DOHH2 (cell line): ENCODE measurements at regions not wholly inside any gene's neighbourhood (a gene's known extent, or its start where the extent isn't known, plus 50 kb on each side); places are given as distances from the start of the nearest gene placed in this dataset.

Source experiments
- EZH2phosphoT487 ChIP-seq: fragments of 200-600 bp; sonication (generic); IDR thresholded peaks from 2 replicates; pipeline ENCODE4 v1.6.1; 2017; ENCODE audit warnings: borderline replicate concordance, mild to moderate bottlenecking, antibody characterized with exemption, low read length, moderate library complexity, mixed read lengths
- TF ChIP-seq, protein P1 (sequence below): fragments of 200-600 bp; sonication (generic); IDR thresholded peaks from one replicate; pipeline ENCODE4 v1.5.1; 2014; ENCODE audit warnings: antibody characterized with exemption, mild to moderate bottlenecking, low read depth, low read length; ENCODE audit not compliant: poor library complexity, severe bottlenecking

GRCh38 chr12:16112612-16113560 lies 164.6 kb downstream of the SLC15A5 start:
- TF ChIP-seq, protein P1, sequence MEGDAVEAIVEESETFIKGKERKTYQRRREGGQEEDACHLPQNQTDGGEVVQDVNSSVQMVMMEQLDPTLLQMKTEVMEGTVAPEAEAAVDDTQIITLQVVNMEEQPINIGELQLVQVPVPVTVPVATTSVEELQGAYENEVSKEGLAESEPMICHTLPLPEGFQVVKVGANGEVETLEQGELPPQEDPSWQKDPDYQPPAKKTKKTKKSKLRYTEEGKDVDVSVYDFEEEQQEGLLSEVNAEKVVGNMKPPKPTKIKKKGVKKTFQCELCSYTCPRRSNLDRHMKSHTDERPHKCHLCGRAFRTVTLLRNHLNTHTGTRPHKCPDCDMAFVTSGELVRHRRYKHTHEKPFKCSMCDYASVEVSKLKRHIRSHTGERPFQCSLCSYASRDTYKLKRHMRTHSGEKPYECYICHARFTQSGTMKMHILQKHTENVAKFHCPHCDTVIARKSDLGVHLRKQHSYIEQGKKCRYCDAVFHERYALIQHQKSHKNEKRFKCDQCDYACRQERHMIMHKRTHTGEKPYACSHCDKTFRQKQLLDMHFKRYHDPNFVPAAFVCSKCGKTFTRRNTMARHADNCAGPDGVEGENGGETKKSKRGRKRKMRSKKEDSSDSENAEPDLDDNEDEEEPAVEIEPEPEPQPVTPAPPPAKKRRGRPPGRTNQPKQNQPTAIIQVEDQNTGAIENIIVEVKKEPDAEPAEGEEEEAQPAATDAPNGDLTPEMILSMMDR: no peak
- TF ChIP-seq EZH2phosphoT487: no peak
